Right atrium auricular region (tissue), 2 donors: ENCODE measurements at regions not wholly inside any gene's neighbourhood (a gene's known extent, or its start where the extent isn't known, plus 50 kb on each side); places are given as distances from the start of the nearest gene placed in this dataset.

ENCODE experiments used
- DNase-seq: peaks from one replicate; pipeline ENCODE4 v3.0.0-alpha.2; 2019; ENCODE audit warnings: low spot score
- H3K27ac ChIP-seq, 2 donors: fragments of 200-600 bp; sonication (generic); 1 replicate in 1 of 2; 2 replicates in 1 of 2; pipeline ENCODE4 v1.5.1; 2016 to 2019
- H3K27me3 ChIP-seq, 2 donors: fragments of 200-600 bp; sonication (generic); one replicate each; pipeline versions ENCODE4 v1.5.1 to v1.6.0; 2017 to 2019
- H3K36me3 ChIP-seq: fragments of 200-600 bp; sonication (generic); one replicate; pipeline ENCODE4 v1.5.1; 2016
- H3K4me1 ChIP-seq, 2 donors: fragments of 200-600 bp; sonication (generic); one replicate each; pipeline versions ENCODE4 v1.5.1 to v1.6.0; 2017 to 2019
- H3K4me3 ChIP-seq, 2 donors: fragments of 200-600 bp; sonication (generic); 1 replicate in 1 of 2; 2 replicates in 1 of 2; pipeline ENCODE4 v1.5.1; 2017 to 2019; ENCODE audit warnings: mild to moderate bottlenecking in 1 of 2, moderate library complexity in 1 of 2
- H3K9me3 ChIP-seq, 2 donors: fragments of 200-600 bp; sonication (generic); one replicate each; pipeline ENCODE4 v1.5.1; 2019
- CTCF ChIP-seq, 2 donors: fragments of 200-600 bp; sonication (generic); IDR thresholded peaks; one replicate each; pipeline ENCODE4 v1.5.1; 2019; ENCODE audit warnings: antibody characterized with exemption in 2 of 2

DNA sequence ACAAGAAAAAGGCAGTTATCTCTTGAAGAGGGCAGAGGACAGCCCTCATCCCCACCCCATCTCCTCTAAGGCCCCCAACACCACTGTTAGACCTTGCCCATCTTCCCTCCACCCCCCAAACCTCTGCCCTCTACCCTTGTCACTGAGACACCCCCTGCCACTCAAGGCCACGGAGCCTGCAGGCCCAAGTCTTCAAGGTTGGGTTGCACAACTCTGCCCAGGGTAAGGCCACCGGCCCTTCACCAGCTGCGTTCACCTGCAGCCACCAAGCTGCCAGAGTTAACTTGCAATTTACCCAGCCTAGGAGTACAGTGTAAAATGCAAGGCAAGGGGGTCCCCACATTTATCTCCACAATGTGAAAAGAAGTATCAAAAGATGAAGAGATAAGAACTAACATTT, 128.7 kb upstream of the PKDCC start:
- no peak overlapping the region for H3K27ac ChIP-seq
- H3K36me3 ChIP-seq = no peaks in the 10 kb centered on the region
- no peaks in the 10 kb centered on the region for H3K9me3 ChIP-seq
- no peaks in the 10 kb centered on the region for H3K27me3 ChIP-seq
- H3K4me3 ChIP-seq = no peak overlapping the region
- DNase-seq = no peak
- TF ChIP-seq CTCF (IDR thresholded peaks at IDR 0.05) = no peak
- peaks cover 0 to 19% of the 10 kb centered on the region in 2 donors for H3K4me1 ChIP-seq

DNA sequence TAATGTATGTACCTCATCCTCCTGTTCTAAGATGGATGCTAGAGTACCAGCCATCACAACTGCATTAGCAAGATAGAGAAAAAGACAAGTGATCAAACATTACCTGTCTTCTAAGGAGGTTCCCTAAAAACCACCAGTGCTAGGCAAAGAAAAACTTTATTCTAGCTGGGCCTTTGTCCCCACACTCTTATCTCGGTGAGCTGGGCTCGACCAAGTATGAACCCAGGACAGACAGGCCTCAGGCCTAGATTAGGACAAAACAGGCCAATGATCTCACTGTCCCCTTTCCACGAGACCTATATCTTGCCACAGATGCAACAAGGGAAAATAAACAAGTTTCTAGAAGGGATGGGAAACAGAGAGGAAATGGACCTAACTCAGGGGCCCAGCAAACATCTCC, 127.6 kb upstream of the PKDCC start:
- Histone ChIP-seq H3K9me3 (no peaks in the 10 kb centered on the region), H3K36me3 (no peaks in the 10 kb centered on the region), H3K27me3 (no peaks in the 10 kb centered on the region), H3K27ac (peak overlapping the region in 1 of 2 donors; percentile 95), H3K4me1 (peaks cover 0 to 19% of the 10 kb centered on the region in 2 donors), H3K4me3 (no peak overlapping the region)
- no peak for TF ChIP-seq CTCF (IDR thresholded peaks at IDR 0.05)
- no peak for DNase-seq

- Histone ChIP-seq H3K27me3 (no peaks in the 10 kb centered on the region), H3K36me3 (no peaks in the 10 kb centered on the region), H3K4me1 (peaks cover 0 to 19% of the 10 kb centered on the region in 2 donors), H3K4me3 (no peak overlapping the region), H3K27ac (peak overlapping the region in 1 of 2 donors; percentile 95), H3K9me3 (no peaks in the 10 kb centered on the region)
- no peak for TF ChIP-seq CTCF (IDR thresholded peaks at IDR 0.05)
- DNase-seq = no peak
These were observed 127.0 kb upstream of the PKDCC start for GRCh38 chr2:41920812-41921211.

DNA sequence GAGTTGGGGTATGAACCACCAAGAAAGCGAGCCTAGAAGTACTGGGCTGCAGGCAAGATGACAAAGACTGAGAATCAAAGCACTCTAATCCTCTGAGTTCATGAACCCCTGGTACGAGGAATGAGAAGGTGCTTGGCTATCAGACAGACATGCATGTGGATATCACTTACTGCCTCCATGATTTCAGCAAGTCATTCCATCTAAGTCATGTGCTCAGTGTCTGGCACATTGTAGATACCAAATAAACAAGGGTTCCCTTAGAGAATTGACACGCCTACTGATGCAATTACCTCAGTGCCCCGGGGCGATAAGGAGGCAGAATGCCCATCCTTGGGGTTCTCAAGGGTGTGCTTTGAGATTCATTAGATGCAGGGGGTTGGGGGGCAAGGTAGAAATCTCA, 125.6 kb upstream of the PKDCC start:
- H3K4me3 ChIP-seq = no peak overlapping the region
- H3K36me3 ChIP-seq = no peaks in the 10 kb centered on the region
- no peak for DNase-seq
- H3K27ac ChIP-seq = peak overlapping the region in 1 of 2 donors; percentile 95
- H3K9me3 ChIP-seq = no peaks in the 10 kb centered on the region
- H3K27me3 ChIP-seq = no peaks in the 10 kb centered on the region
- no peak for TF ChIP-seq CTCF (IDR thresholded peaks at IDR 0.05)
- peaks cover 0 to 28% of the 10 kb centered on the region in 2 donors for H3K4me1 ChIP-seq

- no peak for TF ChIP-seq CTCF (IDR thresholded peaks at IDR 0.05)
- no peak for DNase-seq
These were observed 124.5 kb upstream of the PKDCC start for GRCh38 chr2:41923156-41923786.

DNA sequence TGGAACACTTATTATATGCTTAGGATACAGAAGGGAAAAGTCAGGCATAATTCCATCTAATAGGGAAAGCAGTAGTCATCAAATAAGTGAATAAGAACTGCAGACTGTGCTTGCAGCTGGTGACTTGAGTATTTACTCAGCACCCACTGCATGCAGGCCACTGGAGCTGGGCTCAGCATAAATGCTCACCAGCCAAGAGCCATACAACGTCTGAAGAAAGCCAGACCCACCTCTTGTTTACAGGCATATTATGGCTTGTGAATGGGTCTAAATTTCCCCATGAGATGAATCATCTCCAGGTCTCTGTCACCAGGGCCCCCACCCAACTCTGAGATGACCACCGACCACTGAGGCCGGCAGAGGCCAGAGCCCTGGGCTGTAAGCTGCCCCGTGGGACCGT, 123.8 kb upstream of the PKDCC start:
- TF ChIP-seq CTCF (IDR thresholded peaks at IDR 0.05) = no peak
- H3K27ac ChIP-seq = peak overlapping the region in 1 of 2 donors; percentile 95
- DNase-seq = no peak
- no peak overlapping the region for H3K4me3 ChIP-seq
- H3K9me3 ChIP-seq = no peaks in the 10 kb centered on the region
- no peaks in the 10 kb centered on the region for H3K27me3 ChIP-seq
- H3K36me3 ChIP-seq = no peaks in the 10 kb centered on the region
- H3K4me1 ChIP-seq = peaks cover 0 to 45% of the 10 kb centered on the region in 2 donors

More at GRCh38 chr2:41923156-41923786, 124.5 kb upstream of the PKDCC start:
- Histone ChIP-seq H3K36me3 (no peaks in the 10 kb centered on the region), H3K4me1 (peaks cover 0 to 39% of the 10 kb centered on the region in 2 donors), H3K27me3 (no peaks in the 10 kb centered on the region), H3K27ac (peak overlapping the region in 1 of 2 donors; percentile 95), H3K4me3 (no peak overlapping the region), H3K9me3 (no peaks in the 10 kb centered on the region)
